PFSK-1 (cell line): ENCODE measurements at regions not wholly inside any gene's neighbourhood (a gene's known extent, or its start where the extent isn't known, plus 50 kb on each side); places are given as distances from the start of the nearest gene placed in this dataset.

Experiments
- FOXP2 ChIP-seq: optimal IDR thresholded peaks from 2 replicates; pipeline ENCODE3; 2011; ENCODE audit warnings: borderline replicate concordance, control low read depth, inconsistent platforms; ENCODE audit not compliant: insufficient read depth; ENCODE audit errors: extremely low read length, extremely low read depth
- POLR2AphosphoS5 ChIP-seq: IDR thresholded peaks from 2 replicates; pipeline ENCODE4 v1.6.1; 2012; ENCODE audit warnings: low read depth, mild to moderate bottlenecking, control low read depth, low read length, moderate library complexity
- SIN3A ChIP-seq: IDR thresholded peaks from 2 replicates; pipeline ENCODE4 v1.6.1; 2012; ENCODE audit warnings: mild to moderate bottlenecking, low read length, moderate library complexity, borderline replicate concordance; ENCODE audit not compliant: insufficient read depth
- TAF1 ChIP-seq: IDR thresholded peaks from 2 replicates; pipeline ENCODE4 v1.6.1; 2012; ENCODE audit warnings: low read length, control low read depth, borderline replicate concordance; ENCODE audit not compliant: insufficient read depth
- TF ChIP-seq, protein P1 (sequence below), 2 experiments: IDR thresholded peaks; 2 replicates each; pipeline versions ENCODE4 v1.6.1 to v1.8.0; 2011 to 2012; ENCODE audit warnings: low read depth in 2 of 2, low read length in 2 of 2, control low read depth in 1 of 2, inconsistent platforms in 1 of 2, mild to moderate bottlenecking in 1 of 2, moderate library complexity in 1 of 2; ENCODE audit not compliant: insufficient read depth in 1 of 2

GRCh38 chr6:145082359-145082758 lies 653.0 kb downstream of the EPM2A start:
- TF ChIP-seq, protein P1, sequence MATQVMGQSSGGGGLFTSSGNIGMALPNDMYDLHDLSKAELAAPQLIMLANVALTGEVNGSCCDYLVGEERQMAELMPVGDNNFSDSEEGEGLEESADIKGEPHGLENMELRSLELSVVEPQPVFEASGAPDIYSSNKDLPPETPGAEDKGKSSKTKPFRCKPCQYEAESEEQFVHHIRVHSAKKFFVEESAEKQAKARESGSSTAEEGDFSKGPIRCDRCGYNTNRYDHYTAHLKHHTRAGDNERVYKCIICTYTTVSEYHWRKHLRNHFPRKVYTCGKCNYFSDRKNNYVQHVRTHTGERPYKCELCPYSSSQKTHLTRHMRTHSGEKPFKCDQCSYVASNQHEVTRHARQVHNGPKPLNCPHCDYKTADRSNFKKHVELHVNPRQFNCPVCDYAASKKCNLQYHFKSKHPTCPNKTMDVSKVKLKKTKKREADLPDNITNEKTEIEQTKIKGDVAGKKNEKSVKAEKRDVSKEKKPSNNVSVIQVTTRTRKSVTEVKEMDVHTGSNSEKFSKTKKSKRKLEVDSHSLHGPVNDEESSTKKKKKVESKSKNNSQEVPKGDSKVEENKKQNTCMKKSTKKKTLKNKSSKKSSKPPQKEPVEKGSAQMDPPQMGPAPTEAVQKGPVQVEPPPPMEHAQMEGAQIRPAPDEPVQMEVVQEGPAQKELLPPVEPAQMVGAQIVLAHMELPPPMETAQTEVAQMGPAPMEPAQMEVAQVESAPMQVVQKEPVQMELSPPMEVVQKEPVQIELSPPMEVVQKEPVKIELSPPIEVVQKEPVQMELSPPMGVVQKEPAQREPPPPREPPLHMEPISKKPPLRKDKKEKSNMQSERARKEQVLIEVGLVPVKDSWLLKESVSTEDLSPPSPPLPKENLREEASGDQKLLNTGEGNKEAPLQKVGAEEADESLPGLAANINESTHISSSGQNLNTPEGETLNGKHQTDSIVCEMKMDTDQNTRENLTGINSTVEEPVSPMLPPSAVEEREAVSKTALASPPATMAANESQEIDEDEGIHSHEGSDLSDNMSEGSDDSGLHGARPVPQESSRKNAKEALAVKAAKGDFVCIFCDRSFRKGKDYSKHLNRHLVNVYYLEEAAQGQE (IDR thresholded peaks at IDR 0.05; ENCODE audit: insufficient read depth in 1 of 2, low read depth in 2 of 2, low read length in 2 of 2) = no peak
- TF ChIP-seq FOXP2 (no peak), SIN3A (no peak), TAF1 (no peak), POLR2AphosphoS5 (no peak)

- TF ChIP-seq FOXP2 (no peak), POLR2AphosphoS5 (no peak), SIN3A (no peak), TAF1 (no peak)
- TF ChIP-seq, protein P1 (IDR thresholded peaks at IDR 0.05; ENCODE audit: insufficient read depth in 1 of 2, low read depth in 2 of 2, low read length in 2 of 2) = no peak
Observed at GRCh38 chr6:145086197-145086596, 649.1 kb downstream of the EPM2A start.

DNA sequence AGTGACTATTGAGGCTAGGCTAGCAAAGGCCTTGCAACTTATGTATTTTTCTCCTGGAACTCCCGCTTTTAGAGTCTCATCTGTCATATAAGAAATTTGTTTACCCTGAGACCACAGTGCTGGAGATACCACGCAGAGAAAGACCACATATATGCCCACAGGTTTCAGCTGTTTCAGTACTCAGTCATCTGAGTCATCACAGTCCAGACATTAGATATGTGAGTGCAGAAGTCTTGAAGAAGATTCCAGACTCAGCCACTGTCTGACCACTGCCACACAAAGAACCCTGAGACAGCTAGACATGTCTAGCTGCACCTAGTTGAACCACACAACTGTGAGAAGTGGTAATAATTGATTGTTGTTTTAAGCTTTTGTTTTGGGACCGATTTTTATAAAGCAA lies 648.3 kb downstream of the EPM2A start:
- TF ChIP-seq FOXP2 (no peak), TAF1 (no peak), POLR2AphosphoS5 (no peak), SIN3A (no peak)
- TF ChIP-seq, protein P1 (IDR thresholded peaks at IDR 0.05; ENCODE audit: insufficient read depth in 1 of 2, low read depth in 2 of 2, low read length in 2 of 2) = no peak

GRCh38 chr6:145090801-145091585 lies 644.3 kb downstream of the EPM2A start:
- TF ChIP-seq SIN3A (no peak), FOXP2 (no peak), TAF1 (no peak), POLR2AphosphoS5 (no peak)
- TF ChIP-seq, protein P1 (IDR thresholded peaks at IDR 0.05; ENCODE audit: insufficient read depth in 1 of 2, low read depth in 2 of 2, low read length in 2 of 2) = no peak
